HepG2 (cell line): ENCODE measurements at regions not wholly inside any gene's neighbourhood (a gene's known extent, or its start where the extent isn't known, plus 50 kb on each side); places are given as distances from the start of the nearest gene placed in this dataset.

ENCODE experiments used
- ATAC-seq: fragments of 200-7000 bp; cut with Tn5 transposase; 3 replicates; pipeline ENCODE4 v1.9.1; 2020; ENCODE audit warnings: mild to moderate bottlenecking, moderate library complexity
- BruUV-seq: library from RNA; stranded (reverse); fragments of 400-500 nt; replicated peaks from 2 replicates; lab custom pipeline; 2021; lab: Mats Ljungman, UMichigan
- CTCF ChIA-PET: fragments of 300-600 bp; formaldehyde crosslinking; extraction: SDS; loops from one replicate; lab custom pipeline; 2021; ENCODE audit warnings: low total read pairs, inconsistent platforms, low intra/inter-chr PET ratio; lab: Yijun Ruan, JAX
- POLR2A ChIA-PET: fragments of 350-600 bp; sonication (Branson Sonifier 250); formaldehyde crosslinking; loops from one replicate; lab custom pipeline; 2020; ENCODE audit warnings: antibody characterized with exemption, inconsistent platforms; lab: Yijun Ruan, JAX
- DNase-seq: peaks from one replicate; pipeline ENCODE4 v3.0.0-alpha.2; 2015; ENCODE audit warnings: low spot score
- FAIRE-seq: peaks from 3 replicates; lab custom pipeline; 2011; peaks lifted over from hg19 to GRCh38; lab: Jason Lieb, UNC
- H2AFZ ChIP-seq: one replicate; pipeline ENCODE4 v1.6.1; 2011; ENCODE audit warnings: low read length, inconsistent platforms
- H3K27ac ChIP-seq: fragments of 300-600 bp; 3 replicates; pipeline ENCODE4 v1.8.0; 2011; ENCODE audit warnings: mixed run types, mild to moderate bottlenecking, mixed read lengths, low read length, inconsistent platforms; ENCODE audit not compliant: insufficient read depth; ENCODE audit errors: extremely low read length
- H3K27me3 ChIP-seq, 2 experiments: fragments of 200-600 bp in 1 of 2; 2 replicates in 1 of 2; 3 replicates in 1 of 2; pipeline versions ENCODE4 v1.6.0 to v1.8.0; 2011; ENCODE audit warnings: low read length in 2 of 2, mild to moderate bottlenecking in 2 of 2, moderate library complexity in 2 of 2, inconsistent platforms in 1 of 2; ENCODE audit not compliant: insufficient read depth in 2 of 2, control insufficient read depth in 1 of 2
- H3K36me3 ChIP-seq, 2 experiments: fragments of 200-600 bp in 1 of 2; replicated peaks in 1 of 2; 2 replicates in 1 of 2; 3 replicates in 1 of 2; pipeline versions ENCODE4 v1.5.1 to v1.8.0; 2011; ENCODE audit warnings: low read length in 2 of 2, inconsistent platforms in 1 of 2; ENCODE audit not compliant: insufficient read depth in 2 of 2, control insufficient read depth in 1 of 2
- H3K4me1 ChIP-seq: 2 replicates; pipeline ENCODE4 v1.5.1; 2012; ENCODE audit warnings: low read length, inconsistent platforms; ENCODE audit not compliant: insufficient read depth
- H3K4me2 ChIP-seq: 2 replicates; pipeline ENCODE4 v1.6.0; 2011; ENCODE audit warnings: low read depth, low read length, inconsistent platforms
- H3K4me3 ChIP-seq, 3 experiments: fragments of 200-600 bp in 1 of 3; sonication (generic), shearing (Covaris generic) in 1 of 3; replicated peaks in 1 of 3; 2 replicates each; pipeline ENCODE4 v1.5.1; 2011 to 2016; ENCODE audit warnings: low read length in 3 of 3, inconsistent platforms in 2 of 3, low read depth in 2 of 3, mild to moderate bottlenecking in 2 of 3, control low read depth in 1 of 3, mixed read lengths in 1 of 3; ENCODE audit not compliant: insufficient read depth in 1 of 3
- H3K79me2 ChIP-seq: one replicate; pipeline ENCODE4 v1.6.1; 2011; ENCODE audit warnings: low read length, inconsistent platforms; ENCODE audit not compliant: insufficient read depth
- H3K9ac ChIP-seq: 2 replicates; pipeline ENCODE4 v1.6.0; 2011; ENCODE audit warnings: mild to moderate bottlenecking, low read depth, low read length, inconsistent platforms; ENCODE audit not compliant: insufficient read depth
- H3K9me3 ChIP-seq: 2 replicates; pipeline ENCODE4 v1.5.1; 2012; ENCODE audit warnings: mild to moderate bottlenecking, low read length
- H4K20me1 ChIP-seq: 2 replicates; pipeline ENCODE4 v1.6.0; 2011; ENCODE audit warnings: inconsistent platforms, mild to moderate bottlenecking, low read length, moderate library complexity; ENCODE audit not compliant: insufficient read depth
- ARNT2 ChIP-seq: sonication (generic); formaldehyde crosslinking; IDR thresholded peaks from 2 replicates; pipeline ENCODE4 v1.8.0; 2022; ENCODE audit warnings: mild to moderate bottlenecking, low read depth, missing genetic modification reagents, moderate library complexity
- BRCA1 ChIP-seq: sonication (generic); formaldehyde crosslinking; IDR thresholded peaks from 2 replicates; pipeline ENCODE4 v1.4.0; 2020; ENCODE audit warnings: missing genetic modification reagents
- JUNB ChIP-seq: sonication (generic); formaldehyde crosslinking; IDR thresholded peaks from 2 replicates; pipeline ENCODE4 v1.8.0; 2022; ENCODE audit warnings: missing genetic modification reagents, mild to moderate bottlenecking, borderline replicate concordance
- KLF9 ChIP-seq: IDR thresholded peaks from 2 replicates; pipeline ENCODE4 v1.6.1; 2016; ENCODE audit warnings: low read depth
- RELA ChIP-seq: sonication (generic); formaldehyde crosslinking; IDR thresholded peaks from 2 replicates; pipeline ENCODE4 v1.4.0; 2020; ENCODE audit warnings: missing genetic modification reagents
- WGBS: methylation state at CpG from one replicate; pipeline ENCODE4 v1.1.6; 2017; ENCODE audit warnings: low lambda C conversion rate; 5-methylcytosine and 5-hydroxymethylcytosine counted together
- in situ Hi-C: cut with HindIII; loops from 2 replicates; pipeline ENCODE4 v1.10.0; 2017; ENCODE audit warnings: low pct_unique_long_range_greater_than_20kb; ENCODE audit not compliant: extremely low pct_ligation_motif_present
- intact Hi-C: fragments of 100-400 bp; cut with micrococcal nuclease; formaldehyde crosslinking; loops from one replicate; pipeline ENCODE4 v1.10.0; 2022; ENCODE audit not compliant: unreplicated experiment

GRCh38 chr10:36170142-36170719 is 528.1 kb upstream of the FZD8 start:
- no peak for TF ChIP-seq KLF9 (CRISPR knock-in tag)
- WGBS: 1% methylated on average over 2 of the region's 2 CpGs
- no peak for ATAC-seq
- no peak overlapping the region for H3K4me2 ChIP-seq
- no peak overlapping the region for H3K4me3 ChIP-seq
- FAIRE-seq: no peak
- no peak overlapping the region for H2AFZ ChIP-seq
- CTCF ChIA-PET: no interaction called here
- H3K4me1 ChIP-seq: no peaks in the 10 kb centered on the region
- H3K36me3 ChIP-seq: no peaks in the 10 kb centered on the region
- no peak overlapping the region for H3K9ac ChIP-seq
- H3K79me2 ChIP-seq: no peaks in the 10 kb centered on the region
- H4K20me1 ChIP-seq: no peaks in the 10 kb centered on the region
- POLR2A ChIA-PET: no interaction called here
- in situ Hi-C loops: no loop called here
- no peaks in the 10 kb centered on the region for H3K27me3 ChIP-seq
- DNase-seq: no peak
- intact Hi-C loops: no loop called here
- no peaks in the 10 kb centered on the region for H3K9me3 ChIP-seq
- no TSS peak for BruUV-seq
- H3K27ac ChIP-seq: no peak overlapping the region

DNA sequence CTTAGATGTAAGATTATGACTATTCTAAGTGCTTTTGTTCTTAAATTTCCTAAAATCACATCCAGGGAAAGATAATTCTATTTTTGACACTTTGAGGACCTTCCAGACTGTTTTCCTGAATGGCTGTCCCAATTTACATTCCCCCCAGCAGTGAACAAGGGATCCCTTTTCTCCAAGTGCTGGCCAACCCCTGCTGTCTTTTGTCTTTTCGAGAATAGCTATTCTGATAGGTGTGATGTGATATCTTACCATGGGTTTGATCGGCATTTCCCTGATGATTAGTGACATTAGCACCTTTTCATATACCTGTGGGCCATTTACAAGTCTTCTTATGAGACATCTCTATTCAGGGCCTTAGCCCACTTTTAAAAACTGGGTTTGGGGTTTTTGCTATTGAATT is 526.7 kb upstream of the FZD8 start:
- no peak overlapping the region for H3K27ac ChIP-seq
- FAIRE-seq (no peak), DNase-seq (no peak), ATAC-seq (no peak)
- H3K36me3 ChIP-seq: no peaks in the 10 kb centered on the region
- no peaks in the 10 kb centered on the region for H3K79me2 ChIP-seq
- ChIA-PET CTCF (no interaction called here), POLR2A (no interaction called here)
- H3K4me1 ChIP-seq: no peaks in the 10 kb centered on the region
- TF ChIP-seq RELA (CRISPR knock-in tag) (no peak), ARNT2 (CRISPR knock-in tag) (no peak), JUNB (CRISPR knock-in tag) (no peak), BRCA1 (CRISPR knock-in tag) (no peak)
- no peaks in the 10 kb centered on the region for H4K20me1 ChIP-seq
- in situ Hi-C loops (no loop called here), intact Hi-C loops (no loop called here)
- no peak overlapping the region for H2AFZ ChIP-seq
- BruUV-seq: no TSS peak
- WGBS: 13% methylated on average over 2 of the region's 2 CpGs
- no peaks in the 10 kb centered on the region for H3K27me3 ChIP-seq
- no peak overlapping the region for H3K4me3 ChIP-seq
- no peaks in the 10 kb centered on the region for H3K9me3 ChIP-seq
- no peak overlapping the region for H3K4me2 ChIP-seq
- no peak overlapping the region for H3K9ac ChIP-seq
